ENCODE measurements at regions not wholly inside any gene's neighbourhood (a gene's known extent, or its start where the extent isn't known, plus 50 kb on each side); places are given as distances from the start of the nearest gene placed in this dataset.
A peak's percentile ranks its signal among the peaks of the same experiment; 100 is the strongest.

DNA sequence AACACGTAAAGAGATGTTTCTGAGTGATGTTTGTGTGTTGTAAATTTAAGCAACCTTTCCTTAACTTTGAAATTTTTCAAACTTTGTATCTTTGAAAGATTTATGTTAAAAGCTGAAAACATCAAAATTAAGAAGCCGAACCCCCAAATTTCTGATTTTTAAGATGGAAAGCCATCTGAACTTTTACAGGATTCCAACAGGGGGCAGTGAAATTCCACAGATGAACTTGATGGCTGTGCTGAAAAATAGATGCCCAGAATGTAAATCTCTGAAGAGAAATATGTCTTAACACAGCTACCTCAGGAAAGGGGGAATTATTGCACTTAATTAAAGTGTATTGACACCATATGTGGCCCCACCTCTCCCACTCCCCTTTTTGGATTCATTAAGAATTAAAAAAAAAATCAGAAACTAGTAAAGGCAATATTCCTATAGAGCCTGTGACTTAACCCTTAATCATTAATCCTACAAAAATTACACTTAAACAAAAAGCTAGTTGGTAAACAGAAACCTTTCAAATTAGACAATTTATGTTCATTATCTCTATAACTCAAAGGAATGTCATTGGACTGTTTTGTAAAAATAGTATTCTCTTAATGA is 597.9 kb downstream of the KCNJ2 start:
- DNase-seq, result peak; percentile 65

DNA sequence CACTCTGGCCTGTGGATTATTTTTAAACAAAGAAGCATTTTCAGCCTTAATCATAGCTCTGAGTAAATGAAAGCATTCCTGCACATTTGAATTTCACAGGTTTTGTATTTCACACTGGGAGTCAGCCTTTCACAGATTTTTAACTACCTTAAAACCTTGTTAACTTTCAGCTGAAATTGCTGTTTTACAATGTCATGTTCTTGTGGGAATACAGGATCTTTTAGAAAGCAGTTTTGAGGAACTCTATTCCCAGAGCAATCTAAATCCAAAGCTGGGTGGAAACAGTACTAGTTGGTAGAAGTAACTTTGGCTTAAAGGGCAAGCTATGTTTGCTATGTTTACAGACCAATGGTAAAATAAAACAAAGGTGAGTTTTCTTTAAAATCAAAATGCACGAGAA is 600.6 kb downstream of the KCNJ2 start:
- no peak for DNase-seq

DNA sequence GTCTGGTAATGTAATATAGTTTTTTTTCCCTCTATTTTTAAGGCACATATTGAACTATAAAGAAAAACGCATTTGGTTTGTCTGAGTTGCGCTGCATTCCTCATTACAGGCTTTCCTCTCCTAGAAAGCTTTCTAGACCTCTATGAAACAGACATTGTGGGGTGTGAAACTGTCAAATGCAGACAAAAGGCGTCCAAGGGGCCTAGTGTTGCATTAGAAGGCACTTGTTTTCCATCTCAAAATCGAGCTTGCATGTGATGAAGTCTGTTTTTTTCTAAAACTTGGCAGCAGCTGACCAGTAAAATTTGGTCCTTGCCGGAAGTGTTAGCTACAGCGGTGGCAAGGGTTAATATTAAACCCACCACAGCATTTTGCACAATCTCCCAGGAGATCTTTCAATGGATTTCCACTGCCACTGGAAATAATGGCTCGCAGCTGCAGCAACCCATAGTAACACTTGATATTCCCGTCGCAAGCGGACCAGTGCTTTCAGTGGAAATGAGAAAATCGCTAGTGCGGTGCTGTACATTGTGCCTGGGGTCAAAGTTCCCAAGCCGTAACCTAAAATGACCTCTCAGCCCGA is 602.6 kb downstream of the KCNJ2 start:
- DNase-seq, result no peak

DNA sequence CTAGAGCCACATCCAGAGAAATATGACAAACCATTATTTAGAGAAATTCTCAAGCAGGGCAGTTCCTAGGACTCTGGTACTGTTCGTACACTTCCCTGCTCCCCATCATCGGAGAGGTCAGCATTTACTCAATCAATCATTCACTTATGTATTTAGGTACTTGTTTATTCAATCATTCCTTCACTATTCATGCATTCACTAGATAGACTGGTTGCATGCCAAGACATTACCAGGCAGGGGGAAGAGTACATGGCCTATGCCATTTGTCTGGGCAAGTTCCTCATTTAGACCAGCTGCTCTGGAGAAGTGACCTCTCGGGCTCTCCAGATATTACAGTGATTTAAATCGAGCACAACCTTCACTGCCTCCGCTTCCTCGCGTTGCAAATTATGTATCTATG is 603.4 kb downstream of the KCNJ2 start:
- DNase-seq, result no peak

DNA sequence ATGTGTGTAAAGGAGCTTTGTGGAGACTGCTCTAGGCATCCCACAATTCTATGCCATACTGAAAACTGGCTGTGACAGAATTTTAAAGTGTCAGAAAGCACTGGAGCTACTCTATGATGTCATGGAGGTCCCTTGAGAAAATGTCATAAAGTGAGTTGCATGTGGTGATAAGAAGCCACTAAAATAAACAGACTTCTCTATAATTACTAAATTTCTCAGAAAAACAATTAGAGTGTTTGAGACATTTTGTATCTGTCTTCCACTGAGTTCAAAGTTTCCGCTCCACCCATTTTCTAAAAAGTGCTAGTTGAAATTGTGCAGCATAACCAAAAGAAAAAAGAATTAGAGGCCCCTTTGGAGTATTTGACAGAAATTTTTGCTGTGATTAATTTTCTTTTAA is 603.9 kb downstream of the KCNJ2 start:
- no peak for DNase-seq

DNA sequence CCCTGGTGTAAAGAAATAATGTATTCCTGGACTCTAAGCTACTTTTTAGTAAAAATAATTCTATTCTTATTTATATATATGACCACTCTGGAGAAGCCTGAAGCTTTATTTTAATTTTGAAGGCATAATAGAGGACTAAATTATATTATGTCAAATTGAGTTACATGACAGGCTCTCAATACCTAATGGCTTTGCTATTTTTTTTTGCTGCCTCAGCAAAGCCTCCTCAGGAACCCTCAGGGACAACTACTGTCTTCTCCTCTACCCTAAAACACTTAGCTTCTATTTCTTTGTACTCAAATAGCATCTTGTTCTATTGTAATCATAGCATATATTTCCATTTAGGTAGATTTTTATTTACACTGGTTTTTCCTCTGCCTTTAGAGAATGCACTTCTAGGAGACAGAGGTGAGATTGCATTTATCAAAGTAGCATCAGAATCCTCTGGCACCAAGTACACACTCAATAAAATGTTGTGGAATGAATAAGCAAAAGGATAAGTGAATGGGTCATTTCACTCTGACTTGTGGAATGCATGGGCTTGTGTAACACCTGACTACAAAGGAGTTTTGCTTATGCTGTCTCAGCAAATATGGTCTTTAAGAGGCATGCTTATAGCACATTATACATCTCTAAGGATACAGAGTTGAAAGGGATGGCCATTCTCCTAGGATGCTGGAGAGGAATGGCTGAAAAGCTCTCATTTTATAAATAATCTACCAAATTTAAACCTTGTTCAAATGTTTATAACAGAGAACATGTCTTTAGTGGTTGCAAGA is 605.2 kb downstream of the KCNJ2 start:
- DNase-seq, result no peak

DNA sequence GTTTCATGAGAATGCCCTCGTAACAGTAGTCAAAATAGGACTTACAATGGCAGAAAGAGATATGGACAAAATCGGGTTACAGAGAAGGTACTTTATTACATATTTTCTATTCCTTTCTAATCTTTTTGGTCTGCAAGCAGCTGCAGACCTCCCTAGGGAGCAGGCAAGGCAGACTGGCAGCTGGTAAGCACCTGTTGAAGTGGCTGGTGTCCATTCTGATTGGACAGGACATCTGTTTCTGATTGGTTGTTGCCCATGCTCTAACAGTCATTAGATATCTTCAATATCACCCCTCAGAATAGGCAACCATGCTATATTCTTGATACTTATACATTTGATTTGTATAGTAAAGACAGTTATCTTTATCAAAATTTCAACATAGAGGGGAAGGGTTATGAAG is 606.3 kb downstream of the KCNJ2 start:
- DNase-seq, result no peak

DNA sequence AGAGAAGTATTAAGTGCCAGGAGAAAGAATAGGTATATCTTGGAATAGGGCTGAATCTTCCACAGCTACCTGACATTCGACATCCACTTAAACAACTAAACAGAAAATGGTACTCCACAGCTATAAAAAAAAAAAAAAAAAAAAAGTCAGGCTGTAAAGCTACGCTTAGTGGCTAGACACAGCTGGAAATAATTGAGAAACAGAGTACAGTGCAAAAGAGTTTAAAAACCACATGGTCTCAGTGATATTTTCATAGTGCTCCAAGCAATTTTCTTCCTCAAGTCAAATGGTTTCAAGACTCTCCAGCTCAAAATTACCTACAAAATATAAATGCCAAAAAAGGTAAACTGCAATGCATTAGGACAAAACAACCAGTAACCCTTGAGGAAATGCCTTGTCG is 607.1 kb downstream of the KCNJ2 start:
- DNase-seq, result no peak

DNA sequence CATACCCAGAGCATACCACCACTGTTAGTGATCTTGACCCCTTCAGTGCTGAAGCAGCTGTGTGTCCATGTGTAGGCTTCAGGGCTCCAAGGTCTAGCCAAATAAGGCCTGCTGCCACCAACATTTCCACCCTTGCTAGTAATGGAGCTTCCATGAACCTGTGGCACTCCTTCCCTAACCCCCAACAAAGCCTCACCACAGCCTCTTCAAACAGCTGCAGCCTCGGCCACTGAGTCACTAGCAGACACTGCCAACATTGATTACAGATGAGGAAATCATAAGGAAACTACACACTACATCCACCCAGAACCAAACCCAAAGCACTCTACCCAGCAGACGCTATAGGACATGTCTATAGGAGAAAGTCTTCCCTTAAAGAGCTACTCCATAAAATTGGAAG is 610.7 kb downstream of the KCNJ2 start:
- no peak for DNase-seq

DNA sequence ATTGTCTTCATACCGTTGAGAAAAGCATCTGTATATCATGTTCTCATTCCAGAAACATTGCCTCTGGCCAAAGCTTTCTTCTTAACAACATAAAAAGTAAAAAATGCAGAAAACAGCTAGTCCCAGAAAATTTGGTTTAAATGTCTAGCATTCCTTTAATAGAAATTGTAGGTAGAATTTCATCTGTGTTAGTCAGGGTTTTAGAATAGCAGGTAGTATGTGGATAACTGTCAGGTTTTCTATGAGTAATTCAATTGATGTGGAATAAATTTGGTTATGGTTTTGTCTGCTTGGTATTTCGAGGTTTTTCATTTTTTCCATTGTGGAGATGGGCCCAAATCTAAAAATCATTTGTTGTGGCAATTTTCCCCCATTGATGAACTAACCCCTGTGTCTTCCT is 616.7 kb downstream of the KCNJ2 start:
- DNase-seq, result no peak

DNA sequence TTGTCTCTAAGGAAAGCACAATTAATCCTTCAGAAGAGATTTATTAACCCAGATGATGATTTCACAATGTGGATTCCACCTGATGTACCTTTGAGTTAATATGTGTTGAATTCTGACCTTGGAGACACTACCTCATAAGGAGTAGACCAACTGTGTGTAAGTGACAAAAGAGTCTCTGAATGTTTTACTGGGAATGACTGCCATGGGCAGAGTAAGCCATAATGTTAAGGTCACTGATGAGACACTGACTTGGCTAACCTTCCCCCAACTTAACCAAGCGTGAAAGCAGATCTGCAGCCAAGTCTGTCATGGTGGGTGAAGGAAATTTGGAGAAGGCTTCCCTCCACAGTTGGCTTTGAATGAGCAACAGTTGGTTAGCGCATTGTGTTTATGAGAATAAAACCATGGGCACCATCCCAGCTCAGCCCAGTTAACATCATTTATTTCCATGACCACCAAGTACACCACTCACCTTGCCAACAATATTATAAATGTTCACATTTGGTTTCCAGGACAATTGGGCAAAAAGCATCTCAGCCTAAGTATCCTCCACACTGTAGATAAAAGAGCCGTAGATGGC is 618.5 kb downstream of the KCNJ2 start:
- no peak for DNase-seq

DNA sequence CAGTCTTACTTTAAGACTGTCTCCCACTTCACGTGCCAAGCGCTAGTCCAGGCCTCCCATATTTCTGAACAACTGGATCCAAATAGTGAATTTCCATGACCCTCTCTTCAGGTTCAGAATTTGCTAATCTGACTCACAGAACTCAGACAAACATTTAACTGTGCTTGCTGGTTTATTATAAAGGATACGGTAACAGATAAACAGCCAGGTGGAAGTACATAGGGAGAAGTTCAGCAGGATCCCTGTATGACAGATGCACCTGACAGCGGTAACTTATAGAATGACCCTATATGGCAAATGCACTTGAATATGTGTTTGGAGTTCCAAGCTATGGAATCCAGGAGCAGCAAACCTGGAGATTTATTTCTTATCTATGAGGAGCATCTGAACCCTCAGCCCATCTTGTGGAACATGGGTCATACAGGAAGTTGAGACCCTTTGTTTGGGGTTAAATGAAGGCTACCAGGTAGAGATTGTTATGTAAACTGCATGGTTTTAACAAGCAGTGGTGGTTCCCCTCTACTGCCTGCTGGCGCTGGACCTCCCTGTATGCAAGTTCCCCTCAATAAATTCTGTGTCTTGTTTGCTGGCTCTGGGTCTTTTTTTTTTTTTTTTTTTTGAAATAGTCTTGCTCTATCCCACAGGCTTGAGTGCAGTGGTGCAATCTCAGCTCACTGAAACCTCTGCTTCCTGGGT is 622.6 kb downstream of the KCNJ2 start:
- no peak for DNase-seq

DNA sequence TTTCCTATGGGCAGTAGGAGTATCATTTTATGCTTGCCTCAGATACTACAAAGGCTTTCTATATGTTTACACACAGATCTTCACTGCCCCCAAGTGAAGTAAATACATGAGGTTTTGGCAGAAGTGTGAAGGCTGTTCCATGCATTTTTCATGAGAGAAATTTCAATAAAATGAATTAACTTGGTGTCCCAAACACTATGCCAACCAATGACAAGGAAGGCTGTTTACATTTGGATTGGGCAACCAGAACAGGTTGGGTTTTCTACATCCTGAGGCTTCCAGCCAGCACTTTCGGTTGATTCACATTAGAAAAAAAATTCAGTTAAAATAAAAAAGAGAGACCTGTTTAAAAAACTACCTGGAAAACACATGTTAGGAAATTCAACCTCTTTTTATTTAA is 625.4 kb downstream of the KCNJ2 start:
- no peak for DNase-seq

DNA sequence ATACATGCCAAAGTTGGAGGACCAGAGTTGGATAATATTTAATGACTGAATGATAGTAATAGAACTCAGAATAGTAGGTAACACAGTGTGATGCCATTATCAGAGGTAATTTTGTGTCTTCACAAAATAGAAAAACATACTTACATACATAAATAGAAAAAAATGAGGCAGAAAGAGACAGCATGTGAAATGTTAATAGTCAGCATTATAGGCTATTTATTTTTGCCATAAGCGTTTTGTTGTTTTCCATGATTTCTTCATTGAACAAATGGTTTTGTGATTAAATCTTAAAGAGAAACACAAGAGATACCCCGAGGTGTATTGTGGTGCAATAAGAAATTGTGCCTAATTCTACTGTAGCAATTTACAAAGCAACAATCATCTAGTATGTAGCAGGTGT is 626.3 kb downstream of the KCNJ2 start:
- DNase-seq, result no peak

DNA sequence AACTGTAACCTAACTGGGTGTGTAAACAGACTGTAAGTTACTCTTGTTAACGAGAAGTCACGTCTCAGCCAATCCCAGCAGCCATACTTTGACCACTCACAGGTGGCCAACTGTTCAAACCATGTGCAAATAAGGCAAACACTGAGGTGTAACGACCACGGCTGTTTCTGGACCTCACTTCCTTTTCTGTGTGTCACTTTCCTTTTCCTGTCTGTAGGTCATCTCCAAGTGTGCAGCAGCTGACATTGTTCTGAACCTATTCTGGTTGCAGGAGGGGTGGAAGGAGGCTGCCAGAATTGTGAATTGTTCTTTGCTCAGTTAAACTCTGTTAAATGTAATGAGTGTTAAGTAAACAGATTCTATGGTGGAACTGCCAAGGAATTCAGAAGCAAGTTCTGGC is 627.4 kb downstream of the KCNJ2 start:
- no peak for DNase-seq

DNA sequence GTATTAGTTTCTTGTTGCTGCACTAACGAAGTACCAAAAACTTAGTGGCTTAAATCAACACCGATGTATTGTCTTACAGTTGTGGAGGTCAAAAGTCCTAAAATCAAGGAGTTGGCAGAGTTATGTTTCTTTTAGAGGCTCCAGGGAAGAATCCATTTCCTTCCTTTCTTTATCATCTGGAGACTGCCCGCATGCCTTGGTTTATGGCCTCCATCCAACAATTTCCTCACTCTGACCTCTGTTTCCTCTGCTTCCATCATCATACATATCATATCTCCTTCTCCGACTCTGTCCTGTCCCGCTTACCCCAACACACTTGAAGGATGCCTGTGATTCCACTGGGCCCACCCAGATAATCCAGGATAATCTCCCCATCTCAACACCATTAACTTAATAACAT is 627.8 kb downstream of the KCNJ2 start:
- no peak for DNase-seq

DNA sequence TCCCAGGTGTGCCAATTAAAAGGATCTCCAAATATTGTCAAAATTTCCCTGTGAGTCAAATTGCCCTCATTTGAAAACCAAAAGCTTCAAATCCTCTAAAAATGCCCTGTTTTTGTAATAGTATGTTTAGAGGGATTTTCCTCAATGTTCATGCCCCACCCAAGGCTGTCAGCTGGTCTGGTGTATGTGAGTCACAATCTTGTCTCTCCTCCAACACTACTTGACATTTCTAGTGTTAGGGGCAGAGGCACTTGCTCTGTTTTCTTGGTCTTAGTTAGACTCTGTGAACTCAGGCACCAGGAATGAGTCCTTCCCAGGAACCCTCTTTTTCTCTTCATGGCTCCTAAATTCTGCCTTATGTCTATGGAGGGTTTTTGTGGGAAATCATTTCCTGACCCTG is 634.8 kb downstream of the KCNJ2 start:
- no peak for DNase-seq

DNA sequence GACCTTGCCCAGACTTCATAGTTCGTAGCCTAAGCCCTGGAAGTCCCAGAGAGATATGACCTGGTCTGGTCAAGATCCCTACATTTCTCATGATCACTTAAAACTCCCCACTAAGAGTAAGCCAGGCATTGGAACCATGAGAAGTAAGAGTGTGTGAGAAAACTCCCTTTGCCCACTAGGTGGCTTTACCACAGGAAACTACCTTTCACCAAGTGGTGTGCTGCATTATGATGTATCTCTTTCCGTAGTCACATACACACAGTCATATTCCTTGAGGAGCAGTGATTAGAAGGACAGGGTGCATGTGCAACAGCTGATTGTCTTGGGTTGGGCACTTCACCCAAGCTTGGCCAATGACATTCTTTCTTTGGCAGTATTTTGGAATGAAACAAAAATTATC is 639.3 kb downstream of the KCNJ2 start:
- no peak for DNase-seq

DNA sequence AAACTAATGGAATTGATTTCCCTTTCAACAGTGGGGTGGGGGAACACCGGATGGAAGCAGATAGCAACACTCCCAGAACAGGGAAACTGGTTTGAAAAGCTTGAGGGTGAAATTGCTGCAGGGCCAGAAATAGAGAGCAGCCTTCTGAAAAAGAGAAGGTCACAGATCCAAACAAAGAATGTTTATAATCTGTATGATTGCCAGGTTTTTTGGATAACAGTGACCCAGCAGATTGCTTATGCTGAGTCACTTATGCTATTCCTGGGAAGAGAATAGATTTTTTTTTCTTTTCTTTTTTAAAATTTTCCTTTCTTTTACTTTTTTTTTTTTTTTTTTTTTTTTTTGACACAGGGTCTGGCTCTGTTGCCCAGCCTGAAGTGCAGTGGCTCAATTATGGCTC is 641.3 kb downstream of the KCNJ2 start:
- DNase-seq, result no peak

DNA sequence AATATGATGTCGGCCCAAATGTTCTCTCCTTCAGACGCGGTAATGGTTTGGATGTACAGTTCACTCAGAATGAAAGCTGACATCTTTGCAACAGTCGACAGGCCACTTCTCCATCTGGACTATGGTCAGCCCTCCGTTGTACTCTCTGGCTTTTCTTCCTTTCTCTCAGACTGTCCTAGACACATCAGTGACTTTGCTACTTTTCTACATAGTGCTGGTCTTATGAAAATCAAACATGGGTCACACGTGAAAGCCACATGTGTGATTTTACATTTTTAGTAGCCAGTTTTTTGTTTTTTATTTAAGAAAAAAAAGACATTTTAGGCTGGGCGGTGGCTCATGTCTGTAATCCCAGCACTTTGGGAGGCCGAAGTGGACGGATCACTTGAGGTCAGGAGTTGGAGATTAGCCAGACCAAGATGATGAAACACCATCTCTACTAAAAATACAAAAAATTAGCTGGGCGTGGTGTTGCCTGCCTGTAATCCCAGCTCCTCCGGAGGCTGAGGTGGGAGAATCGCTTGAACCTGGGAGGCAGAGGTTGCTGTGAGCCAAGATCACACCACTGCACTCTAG is 644.1 kb downstream of the KCNJ2 start:
- no peak for DNase-seq

DNA sequence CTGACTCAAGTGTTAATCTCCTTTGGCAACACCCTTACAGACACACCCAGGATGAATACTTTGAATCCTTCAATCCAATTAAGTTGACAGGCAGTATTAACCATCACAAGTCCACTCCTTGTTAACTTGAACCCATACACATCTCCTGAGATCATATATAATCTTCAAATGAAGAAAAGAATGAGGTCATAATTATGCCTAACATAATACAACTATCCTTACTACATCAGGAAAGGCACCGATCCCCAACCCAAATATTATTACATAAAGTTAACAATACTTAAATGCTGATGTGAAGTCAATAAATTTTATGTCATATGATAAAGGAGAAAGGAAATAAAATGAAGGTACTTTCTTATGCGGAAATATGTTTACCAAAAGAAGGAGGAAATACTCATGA is 649.9 kb downstream of the KCNJ2 start:
- DNase-seq, result no peak

DNA sequence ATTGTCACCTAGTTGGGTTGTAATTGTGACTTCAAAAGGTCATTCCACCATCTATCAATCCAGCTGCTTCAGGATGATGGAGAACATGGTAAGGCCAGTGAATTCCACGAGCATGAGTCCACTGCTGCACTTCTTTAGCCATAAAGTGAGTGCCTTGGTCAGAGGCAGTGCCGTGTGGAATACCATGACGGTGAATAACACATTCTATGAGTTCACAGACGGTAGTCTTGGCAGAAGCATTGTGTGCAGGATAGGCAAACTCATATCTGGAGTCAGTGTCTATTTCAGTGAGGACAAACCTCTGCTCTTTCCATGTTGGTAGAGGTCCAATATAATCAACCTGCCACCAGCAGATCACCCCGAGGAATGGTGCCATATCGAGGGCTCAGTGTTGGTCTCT is 650.9 kb downstream of the KCNJ2 start:
- no peak for DNase-seq
